Hippocampal formation (tissue), 2 donors: ENCODE measurements at regions not wholly inside any gene's neighbourhood (a gene's known extent, or its start where the extent isn't known, plus 50 kb on each side); places are given as distances from the start of the nearest gene placed in this dataset.

Experiments used
- DNase-seq, 2 donors: peaks; one replicate each; lab custom pipeline; 2025; lab: John Stamatoyannopoulos, UW

DNA sequence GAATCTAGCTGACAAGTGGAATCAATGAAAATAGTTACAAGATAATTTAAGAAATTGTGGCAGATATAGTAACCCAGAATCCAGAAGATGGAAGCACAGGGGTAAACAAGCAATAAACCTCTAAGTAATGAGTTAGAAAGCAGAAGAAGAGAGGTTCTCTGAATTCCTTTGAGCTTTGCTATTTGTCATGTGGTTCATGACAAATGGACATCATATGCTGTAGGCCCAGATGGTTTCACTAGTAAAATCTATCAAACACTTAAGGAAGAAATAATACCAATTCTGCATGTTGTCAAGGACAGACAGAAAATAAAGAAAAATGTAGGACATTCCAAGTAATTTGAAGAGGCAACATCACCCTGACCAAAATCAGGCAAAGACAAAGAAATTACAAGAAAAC, 480.8 kb upstream of the INTU start:
- no peak for DNase-seq

DNA sequence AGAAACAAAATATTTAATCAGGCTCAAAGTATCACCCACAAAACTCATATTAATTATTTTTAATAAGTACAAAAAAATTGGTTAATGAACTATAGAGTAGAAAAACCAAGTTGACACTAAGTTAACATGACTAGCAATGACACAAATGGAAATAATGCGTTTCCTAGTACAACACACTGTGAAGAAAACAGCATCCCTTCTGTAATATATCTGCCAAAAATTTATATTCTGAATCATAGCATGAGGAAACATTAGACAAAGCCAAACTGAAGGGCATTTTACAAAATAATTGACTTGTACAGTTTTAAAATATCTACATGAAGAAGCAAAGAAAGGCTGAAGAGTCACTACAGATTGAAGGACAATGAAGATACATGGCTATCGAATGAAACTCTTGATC, 477.6 kb upstream of the INTU start:
- no peak for DNase-seq

DNA sequence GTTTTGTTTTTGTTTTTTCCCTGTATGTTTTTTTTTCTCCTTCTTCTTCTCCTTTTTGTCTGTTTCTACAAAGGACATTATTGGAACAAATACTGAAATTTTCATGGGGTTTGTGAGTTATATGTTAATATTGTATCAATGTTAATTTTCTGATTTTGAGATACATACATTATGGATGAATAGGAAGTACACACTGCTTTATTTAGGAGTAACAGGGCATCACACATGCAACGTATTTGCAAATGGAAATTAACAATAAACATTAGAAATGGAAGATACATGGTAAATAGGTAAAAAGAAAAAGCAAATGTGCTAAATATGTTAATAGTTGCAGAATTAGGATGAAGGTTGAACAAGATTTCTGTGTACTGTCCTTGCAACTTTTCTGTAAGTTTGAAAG, 477.2 kb upstream of the INTU start:
- no peak for DNase-seq

DNA sequence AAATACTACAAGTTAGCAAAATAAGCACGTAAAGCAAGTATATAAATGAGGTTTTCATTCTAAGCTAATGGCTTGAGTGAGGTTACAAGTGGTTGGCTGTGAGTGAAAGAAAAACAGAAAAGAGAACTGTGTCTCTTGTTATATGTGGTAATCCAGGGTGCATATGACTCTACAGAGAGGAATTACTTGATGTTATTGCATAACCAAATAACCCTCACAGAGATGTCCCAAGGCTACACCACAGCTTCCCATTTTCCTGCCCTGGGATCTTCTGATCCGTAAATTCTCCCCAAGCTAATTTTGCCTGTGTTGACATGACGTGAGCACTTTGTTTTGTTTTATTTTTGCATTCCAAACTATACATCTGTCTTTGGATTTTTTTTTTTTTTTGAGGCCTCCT, 470.0 kb upstream of the INTU start:
- DNase-seq, result no peak

DNA sequence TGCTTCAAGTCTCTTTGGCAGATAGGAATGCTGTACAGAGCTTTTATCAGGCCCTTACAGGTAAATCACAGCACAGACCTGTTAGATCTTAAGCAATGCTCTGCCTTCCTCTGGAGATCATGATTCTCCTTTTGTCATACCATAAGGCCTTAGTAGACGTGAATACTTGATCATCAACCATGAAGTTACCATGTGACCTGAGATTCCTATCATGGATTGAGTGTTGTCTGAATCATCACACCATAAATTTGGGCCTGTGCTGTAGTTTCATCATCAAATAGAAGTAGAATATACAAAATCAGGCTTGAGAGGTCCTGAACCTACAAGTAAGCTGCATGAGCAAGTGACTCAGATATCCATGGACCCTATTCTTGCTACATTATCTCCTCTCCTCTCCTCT, 466.8 kb upstream of the INTU start:
- DNase-seq, result no peak

DNA sequence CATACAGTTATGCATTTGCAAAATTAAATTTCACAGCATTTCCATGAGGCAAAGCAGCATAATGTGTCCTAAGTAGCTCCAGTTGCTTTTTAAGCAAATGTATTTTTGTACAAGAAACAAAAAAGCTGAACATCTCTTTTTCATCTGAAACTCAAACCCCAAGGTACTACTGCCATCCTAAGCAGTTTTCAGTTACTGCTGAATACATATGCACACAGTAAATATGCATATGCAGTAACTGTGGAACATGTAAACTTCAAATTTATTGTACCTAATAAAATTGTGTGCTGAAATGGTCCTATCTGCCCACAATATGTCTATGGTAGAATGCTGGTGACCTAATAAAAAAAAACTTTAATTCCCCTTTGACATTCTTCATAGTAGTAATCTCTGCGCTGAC, 458.6 kb upstream of the INTU start:
- no peak for DNase-seq

DNA sequence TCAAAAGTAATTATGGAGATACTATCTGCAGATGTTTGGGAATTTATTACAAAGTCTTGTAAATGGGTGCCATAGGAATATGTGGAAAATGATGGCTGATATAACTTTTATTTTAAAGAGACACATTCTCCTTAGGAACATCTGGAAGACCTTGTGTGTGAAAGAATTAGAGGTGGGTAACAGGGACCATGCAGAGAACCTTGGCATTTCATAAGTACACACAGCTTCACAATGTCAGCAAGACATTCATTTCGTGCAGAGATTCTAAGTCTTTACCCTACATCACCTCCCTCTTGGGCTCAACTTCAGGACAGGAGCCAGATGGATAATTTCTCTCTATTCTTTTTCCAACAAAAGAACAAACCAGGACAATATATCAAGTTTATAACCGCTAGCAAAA, 458.1 kb upstream of the INTU start:
- no peak for DNase-seq

DNA sequence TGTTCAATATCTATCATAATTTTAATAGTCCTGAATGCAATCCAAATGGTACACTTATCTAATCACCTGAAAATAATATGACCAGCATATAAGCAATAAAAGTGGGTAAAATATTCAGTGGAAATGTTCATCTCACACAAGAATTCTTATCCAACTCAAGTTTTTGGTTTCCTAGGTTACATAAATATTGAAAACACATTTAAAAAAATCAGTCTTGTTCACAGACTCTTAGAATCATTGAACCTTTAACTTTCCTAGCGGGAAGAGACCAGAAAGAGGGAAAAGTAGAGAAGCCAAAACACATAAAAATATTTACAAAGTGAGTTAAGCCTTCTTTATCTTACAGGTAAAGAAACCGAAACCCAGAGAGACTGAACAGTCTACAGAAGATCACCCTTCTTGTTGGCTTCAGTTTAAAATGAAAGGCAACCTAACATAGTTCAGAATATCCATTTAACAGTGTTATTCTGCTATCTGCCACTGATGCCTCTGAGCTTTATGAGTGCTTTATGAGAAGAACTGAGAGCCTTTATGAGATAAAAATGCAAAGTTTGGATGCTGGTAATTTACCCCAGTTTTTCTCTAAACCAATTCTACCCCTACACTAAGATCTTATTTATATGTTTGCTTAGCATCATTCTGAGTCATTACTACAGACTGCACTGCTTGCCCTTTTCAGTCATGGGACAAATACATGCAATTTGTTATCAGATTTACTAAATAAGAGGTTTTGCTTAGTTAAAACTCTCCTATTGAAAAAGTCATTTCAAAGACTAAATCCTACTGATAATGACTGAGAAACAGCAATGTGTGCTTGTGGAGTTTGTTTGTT, 453.3 kb upstream of the INTU start:
- no peak for DNase-seq

DNA sequence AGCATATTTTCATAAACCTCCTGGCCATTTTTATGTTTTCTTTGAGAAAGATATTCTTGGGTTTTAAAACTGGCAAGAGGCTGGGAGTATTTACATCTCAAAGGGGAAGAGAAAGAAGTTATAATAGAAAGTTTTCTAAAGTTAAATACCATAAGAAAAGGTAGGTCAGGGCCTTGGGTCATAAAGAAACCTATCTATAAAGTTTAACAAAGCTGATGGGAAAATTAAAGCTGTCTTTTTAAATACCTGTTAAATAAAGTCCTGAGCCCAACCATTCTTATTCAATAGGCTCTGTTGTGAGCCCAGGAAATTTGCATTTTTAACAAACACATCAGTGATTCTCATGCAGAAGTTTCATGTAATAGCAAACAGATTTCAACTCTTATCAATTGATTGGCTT, 451.8 kb upstream of the INTU start:
- DNase-seq, result no peak

DNA sequence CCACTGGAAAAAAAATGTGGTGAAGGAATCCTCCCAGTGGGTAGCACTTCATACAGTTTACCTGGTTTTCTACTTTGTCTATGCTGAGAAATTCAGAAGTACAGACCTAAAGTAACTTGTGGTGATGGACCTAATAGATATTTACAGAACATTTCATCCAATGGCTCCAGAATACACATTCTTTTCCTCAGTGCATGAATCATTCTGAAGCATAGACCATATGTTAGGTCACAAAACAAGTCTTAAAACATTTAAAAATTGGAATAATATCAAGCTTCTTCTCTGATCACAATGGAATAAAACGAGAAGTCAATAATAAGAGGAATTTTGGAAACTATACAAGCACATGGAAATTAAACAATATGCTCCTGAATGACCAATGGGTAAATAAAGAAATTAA, 450.1 kb upstream of the INTU start:
- DNase-seq, result no peak

DNA sequence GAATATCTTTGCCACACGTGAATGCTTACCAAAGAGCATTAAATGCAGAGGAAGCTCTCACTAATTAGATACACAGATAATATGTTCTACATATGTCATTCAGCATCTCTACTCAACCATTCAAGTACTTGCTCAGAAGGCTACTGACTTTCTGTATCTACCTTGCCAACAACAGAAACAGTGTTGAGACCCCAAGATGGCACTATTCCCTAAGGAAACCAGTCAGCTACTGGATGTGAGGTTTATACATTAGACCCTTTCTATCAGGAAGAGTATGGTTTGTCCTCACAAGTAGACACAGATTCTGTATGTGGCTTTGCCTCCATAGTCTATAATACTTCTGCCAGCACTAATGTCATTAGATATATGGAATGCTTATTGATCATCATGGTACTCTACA, 443.9 kb upstream of the INTU start:
- no peak for DNase-seq

DNA sequence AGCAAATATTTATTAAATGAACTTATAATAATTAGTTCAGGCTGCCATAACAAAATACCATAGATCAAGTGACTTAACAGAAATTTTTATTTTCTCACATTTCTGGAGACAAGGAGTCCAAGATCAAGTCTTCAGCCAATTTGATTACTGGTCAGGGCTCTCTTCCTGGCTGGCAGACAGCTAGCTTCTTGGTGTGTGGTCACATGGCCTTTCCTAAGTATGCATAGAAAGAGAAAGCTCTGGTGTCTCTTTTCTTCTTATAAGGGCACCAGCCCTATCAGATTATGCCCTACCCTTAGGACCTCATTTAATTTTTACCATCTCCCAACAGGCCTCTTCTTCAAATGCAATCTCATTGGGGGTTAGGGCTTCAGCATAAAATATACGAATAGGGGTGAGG, 438.5 kb upstream of the INTU start:
- DNase-seq, result no peak

DNA sequence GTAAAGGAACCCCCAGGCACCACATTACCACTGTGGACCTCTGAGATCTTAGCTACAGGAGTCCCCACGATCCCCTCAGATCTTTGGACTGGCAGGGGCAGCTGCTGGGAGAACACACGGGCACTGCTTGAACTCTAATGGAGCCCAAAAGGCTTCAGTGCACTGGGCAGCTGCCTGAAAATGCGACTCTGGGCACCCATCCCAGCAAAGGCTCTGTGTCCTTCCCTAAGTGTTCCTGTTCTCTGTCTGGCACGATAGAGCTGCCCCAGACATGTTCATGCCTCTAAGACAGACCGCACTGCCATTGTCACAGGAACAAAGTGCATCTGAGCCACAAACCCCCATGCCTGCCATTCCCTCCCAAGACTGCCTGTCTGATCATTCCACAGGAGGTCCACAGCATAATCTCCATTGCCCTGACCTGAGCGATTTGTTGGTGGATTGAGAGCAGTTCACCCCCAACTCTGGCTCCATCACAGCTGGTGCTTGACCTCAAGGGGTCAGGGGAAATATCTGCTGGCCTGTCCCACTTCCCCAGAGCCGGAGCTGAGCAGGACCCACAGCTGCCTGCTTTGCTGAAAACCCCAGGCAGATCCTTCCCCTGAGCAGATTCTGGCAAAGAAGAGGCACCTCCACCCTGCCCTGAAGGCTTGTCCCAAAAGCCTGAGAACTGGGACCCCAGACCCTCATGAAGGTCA, 436.0 kb upstream of the INTU start:
- no peak for DNase-seq

DNA sequence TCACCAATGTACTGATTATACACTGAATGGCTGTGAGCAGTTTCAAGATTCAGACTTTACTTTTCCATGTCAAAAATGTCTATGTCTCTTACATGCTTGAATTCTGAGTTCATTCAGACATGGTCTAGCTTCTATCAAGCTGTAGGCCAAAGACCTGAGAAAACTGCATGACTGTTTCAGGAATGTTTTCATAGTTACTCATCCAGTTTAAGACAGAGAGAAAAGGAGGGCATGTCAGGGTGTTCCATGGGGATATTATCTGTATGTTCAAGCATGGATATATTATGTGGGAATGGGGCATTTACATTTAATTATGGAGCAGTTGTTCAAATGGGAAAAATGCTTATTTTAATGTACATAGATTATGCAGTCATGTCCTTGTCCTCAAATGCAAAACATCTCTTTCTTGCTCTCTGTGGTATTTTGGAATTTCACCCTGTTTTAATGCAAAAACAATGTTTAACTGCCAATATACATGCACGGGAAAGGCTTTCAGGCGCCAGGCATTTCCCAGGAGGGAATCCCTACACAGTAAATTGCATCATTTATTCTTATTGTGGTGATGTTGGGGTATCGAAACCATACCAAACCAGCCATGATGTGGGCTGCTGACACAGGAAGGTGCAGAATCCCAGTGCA, 429.1 kb upstream of the INTU start:
- no peak for DNase-seq

DNA sequence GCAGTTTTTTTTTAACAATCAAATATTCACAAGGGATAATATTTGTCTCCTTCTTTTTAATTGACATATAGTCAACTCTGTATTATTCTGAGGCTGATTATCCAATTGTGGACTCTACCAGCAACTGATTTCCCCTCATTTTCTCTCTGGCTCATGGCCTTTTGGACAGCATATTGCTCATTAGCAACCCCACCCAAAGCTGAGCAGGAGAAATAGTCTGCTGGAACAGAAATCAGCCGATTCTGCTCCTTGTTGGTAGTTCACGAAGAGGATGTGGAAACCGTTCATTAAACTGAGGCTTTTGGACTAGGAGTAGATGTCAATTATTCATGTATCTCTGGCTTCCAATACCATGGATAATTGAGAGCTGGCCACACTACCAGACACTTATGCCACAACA, 428.4 kb upstream of the INTU start:
- no peak for DNase-seq

DNA sequence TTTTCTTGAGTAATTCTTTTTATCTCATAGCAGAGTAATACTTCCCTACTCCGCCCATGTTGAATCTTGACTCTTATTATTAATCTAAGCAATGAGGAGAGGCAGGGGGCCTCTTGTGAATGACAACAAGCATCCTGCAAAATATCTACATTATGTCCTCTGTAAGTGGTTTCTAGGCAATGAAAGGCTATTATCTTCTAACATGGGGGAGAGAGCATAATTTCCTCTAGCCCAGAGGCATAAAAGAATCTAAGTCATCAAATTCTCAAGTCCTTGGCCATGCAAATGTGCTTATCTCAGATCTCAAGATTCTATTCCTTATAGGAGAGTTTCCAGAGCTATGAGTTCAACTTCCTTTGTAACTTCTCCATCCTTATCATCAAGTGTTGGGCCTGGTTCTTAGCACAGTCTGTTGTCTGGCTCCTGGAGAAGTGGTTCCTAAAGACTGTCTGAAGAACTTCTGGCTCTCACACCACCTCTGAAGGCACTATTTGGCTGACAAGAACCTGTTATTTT, 423.1 kb upstream of the INTU start:
- DNase-seq, result no peak

DNA sequence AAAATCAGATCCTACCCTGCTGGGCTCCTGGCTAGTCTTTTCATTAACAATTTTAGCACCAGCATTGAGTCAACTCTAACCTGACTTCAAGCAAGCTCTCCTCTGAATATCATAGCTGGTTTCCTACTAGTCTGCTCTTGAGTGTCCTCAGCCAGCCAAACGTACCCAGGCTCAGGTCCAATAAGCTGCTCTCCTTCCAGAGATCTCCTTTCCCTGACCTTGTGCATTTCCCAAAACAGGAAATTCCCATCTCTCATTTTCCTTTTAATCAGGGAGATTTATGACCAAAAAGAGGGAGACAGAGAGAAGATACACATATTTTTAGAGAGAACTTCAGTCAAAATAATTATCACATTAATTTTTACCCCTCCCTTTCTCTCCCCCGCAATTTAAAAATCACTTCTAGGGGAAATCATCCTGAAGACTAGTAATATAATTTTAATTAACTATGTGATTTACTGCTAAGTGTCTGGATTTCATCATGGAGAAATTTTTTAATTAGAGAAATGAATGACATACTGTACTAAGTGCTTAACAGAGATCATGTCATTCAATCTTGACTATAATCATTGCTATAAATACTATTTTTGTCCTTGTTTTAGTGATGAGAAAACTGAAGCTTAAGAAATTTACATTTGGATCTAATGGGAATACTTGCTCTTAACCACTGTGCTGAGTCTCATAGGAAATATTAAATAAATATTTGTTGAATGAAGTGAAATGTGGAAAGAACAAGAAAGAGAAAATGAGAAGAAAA, 421.7 kb upstream of the INTU start:
- DNase-seq, result no peak

DNA sequence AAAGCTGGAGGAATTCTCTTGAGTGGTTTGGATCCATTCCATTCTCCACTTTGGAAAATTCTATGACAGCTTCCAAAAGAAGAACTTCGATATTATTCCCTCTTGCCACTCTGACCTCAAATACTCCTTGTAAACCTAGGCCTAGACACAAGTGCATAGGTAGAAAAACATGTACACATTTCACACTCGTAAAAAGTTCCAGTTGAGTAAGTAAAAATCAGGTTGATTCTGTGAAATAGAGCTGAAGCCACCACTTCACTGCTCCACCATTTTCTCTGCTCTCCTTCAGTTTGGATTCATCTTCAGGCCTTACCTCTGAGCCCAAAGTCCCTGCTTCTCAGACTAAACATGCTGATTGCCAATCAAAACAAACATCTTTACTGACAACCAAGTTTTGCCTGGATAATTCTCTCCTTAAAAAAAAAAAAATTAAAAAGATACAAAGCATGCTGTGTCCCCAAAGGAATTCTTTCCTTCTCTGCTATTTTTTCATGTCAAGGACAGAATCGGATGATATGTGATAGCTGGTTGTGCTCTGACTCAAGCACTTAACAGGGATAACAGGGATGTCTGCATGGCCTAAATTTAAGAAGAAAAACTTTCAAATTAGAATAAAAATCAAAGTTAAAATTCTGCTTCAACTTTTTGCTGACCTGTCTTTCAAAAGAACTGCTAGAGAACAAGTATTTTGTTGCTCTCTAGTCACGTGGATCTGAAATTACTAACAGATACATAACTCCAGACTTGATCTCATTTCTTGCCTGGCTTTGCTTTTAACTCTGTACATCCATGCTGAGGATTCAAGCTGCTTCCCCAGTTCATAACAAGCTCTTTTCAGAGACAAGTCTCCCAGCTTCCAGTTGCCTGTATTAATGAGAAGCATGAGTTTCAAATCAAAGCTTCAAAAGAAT, 420.9 kb upstream of the INTU start:
- no peak for DNase-seq

DNA sequence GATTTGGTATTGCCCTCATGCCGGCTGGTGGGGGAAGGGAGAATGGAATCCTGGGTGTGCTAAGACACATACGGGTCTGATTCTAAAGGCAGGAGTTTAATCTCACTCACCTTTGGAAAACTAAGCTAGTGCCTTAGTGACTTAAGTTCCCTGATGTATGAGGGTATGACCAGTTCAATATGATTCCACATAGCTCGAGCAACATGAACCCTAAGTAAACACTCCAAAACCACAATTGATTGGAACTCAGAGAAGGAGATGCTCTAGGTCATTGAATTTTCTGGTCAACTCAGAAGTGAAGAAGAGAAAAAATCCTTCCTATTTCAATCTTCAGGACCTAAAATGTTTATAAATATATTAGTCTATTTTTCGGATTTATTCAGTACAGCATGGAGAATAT, 420.1 kb upstream of the INTU start:
- DNase-seq, result no peak

DNA sequence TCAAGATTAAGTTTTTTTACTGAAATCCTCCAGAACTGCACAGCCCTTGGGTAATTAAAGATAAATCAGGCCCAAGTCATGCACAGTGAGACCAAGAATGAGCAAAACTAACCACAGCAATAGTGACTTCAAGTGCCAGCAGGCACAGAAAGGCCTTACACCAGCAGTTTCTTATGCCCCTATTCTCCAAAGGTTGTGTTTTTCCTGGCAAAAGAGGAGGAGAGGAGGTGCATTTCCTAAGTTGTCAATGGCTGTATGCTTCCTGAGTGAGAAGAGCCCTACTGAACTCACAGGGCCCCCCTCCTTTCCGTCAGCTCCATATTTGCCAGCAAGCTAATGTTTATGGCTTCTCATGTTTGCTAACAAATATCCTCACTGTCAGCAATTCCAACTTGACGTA, 418.7 kb upstream of the INTU start:
- DNase-seq, result no peak

DNA sequence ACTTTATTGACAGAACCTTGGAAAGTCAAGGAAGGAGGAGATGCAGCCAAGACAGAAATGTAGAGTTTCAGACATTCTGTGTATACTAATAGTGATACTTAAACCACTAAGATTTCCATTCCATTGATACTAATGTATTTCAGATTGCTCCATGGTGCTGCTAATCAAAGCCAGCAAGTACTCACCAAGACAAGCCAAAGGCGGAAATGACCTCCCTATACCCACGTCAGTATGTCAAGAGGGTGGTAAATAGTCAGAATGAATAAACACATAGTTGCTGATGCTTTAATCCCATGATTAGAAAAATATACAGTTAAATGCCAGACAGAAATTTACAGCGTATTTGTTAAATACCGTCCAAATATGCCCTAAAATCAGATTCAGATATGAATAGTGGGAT, 417.8 kb upstream of the INTU start:
- no peak for DNase-seq
